ENCODE measurements at regions not wholly inside any gene's neighbourhood (a gene's known extent, or its start where the extent isn't known, plus 50 kb on each side); places are given as distances from the start of the nearest gene placed in this dataset.

DNA sequence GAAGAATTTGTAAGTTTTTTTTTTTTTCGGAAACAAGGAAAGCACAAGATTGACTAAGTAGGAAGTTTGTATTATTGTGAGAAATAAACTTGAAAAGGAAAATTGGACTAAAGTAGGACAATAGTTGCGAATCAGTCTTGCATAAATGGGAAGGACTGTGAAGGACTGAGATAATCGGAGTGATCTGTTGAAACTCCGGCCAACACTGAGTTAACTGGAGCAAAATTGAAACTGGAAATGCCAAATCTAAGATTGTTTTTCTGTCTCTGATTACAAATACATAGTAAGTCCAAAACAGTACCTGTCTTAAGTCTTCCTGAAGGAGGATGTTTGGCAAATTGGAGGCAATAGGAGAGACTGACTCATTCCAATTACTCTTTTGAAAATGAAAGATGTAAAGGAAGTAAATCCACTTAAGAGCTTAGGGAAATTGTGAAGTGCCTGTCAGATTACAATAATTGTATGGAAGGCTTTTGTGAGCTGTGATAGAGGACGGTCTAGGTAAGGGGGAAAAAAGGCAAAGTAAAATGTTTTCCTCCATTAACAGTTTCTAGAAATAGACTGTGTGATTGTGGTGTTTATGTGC, 204.9 kb upstream of the CYRIA start:
- no peaks in the 10 kb centered on the region for H3K36me3 ChIP-seq (ENCODE audit: control insufficient read depth in 2 of 2, insufficient read depth in 2 of 2, low read length in 1 of 2)
- H3K4me1 ChIP-seq (ENCODE audit: control insufficient read depth in 2 of 2, insufficient read depth in 2 of 2, low read length in 1 of 2) = no peaks in the 10 kb centered on the region
- no peaks in the 10 kb centered on the region for H3K27me3 ChIP-seq (ENCODE audit: control insufficient read depth in 1 of 2, insufficient read depth in 2 of 2, low read length in 2 of 2)
- 59 to 62% methylated on average over 5 of the region's 5 CpGs for WGBS, 2 donors
- no peaks in the 10 kb centered on the region for H3K9me3 ChIP-seq (ENCODE audit: control insufficient read depth in 2 of 2, insufficient read depth in 1 of 2, low read depth in 1 of 2, low read length in 1 of 2)
- no peak overlapping the region for H3K27ac ChIP-seq (ENCODE audit: low read depth in 2 of 2, low read length in 1 of 2)
- H3K4me3 ChIP-seq (ENCODE audit: low read depth in 1 of 2, low read length in 2 of 2) = no peak overlapping the region

DNA sequence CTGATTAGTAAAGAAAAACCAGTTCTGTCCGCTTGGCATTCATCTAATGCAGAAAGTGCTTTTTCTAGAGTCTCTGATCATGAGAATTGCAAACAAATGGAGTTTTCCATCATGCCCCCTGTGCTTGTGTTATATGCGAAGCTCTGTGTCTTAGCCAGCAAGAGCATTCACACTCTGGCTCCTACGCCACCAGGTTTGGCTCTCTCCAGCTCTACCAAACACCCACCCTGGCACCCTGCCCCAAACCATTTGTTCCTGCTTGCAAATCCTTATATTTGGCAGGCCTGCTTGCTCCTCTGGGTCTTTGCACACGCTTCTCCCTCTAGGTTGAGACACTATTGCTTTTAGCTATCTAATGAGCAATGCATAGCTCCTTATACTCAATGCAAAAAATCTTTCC, 204.1 kb upstream of the CYRIA start:
- WGBS, 2 donors = 50 to 57% methylated on average over 4 of the region's 4 CpGs
- Histone ChIP-seq H3K27me3 (ENCODE audit: control insufficient read depth in 1 of 2, insufficient read depth in 2 of 2, low read length in 2 of 2) (no peaks in the 10 kb centered on the region), H3K36me3 (ENCODE audit: control insufficient read depth in 2 of 2, insufficient read depth in 2 of 2, low read length in 1 of 2) (no peaks in the 10 kb centered on the region), H3K4me1 (ENCODE audit: control insufficient read depth in 2 of 2, insufficient read depth in 2 of 2, low read length in 1 of 2) (no peaks in the 10 kb centered on the region), H3K27ac (ENCODE audit: low read depth in 2 of 2, low read length in 1 of 2) (no peak overlapping the region), H3K9me3 (ENCODE audit: control insufficient read depth in 2 of 2, insufficient read depth in 1 of 2, low read depth in 1 of 2, low read length in 1 of 2) (no peaks in the 10 kb centered on the region), H3K4me3 (ENCODE audit: low read depth in 1 of 2, low read length in 2 of 2) (no peak overlapping the region)

DNA sequence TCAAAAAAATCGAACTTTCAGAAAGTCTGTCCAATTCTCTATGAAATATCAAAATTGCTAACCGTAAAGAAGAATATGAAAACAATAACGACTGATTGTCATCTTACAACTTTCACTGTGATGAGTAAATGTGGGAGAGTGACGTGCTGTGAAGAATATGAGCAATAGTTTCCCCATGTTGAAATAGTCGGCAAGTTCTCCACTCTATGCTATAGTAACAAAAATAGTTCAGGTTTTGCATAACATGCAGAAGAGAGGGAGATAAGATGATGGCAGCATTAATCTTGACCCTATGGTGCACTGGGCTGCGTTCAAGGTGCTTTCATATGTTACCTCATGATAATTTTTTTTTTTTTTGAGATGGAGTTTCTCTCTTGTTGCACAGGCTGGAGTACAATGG, 196.8 kb upstream of the CYRIA start:
- H3K9me3 ChIP-seq (ENCODE audit: control insufficient read depth in 2 of 2, insufficient read depth in 1 of 2, low read depth in 1 of 2, low read length in 1 of 2) = no peaks in the 10 kb centered on the region
- no peaks in the 10 kb centered on the region for H3K27me3 ChIP-seq (ENCODE audit: control insufficient read depth in 1 of 2, insufficient read depth in 2 of 2, low read length in 2 of 2)
- H3K27ac ChIP-seq (ENCODE audit: low read depth in 2 of 2, low read length in 1 of 2) = no peak overlapping the region
- H3K4me3 ChIP-seq (ENCODE audit: low read depth in 1 of 2, low read length in 2 of 2) = no peak overlapping the region
- WGBS, 2 donors = 75 to 83% methylated on average over 6 of the region's 6 CpGs
- no peaks in the 10 kb centered on the region for H3K36me3 ChIP-seq (ENCODE audit: control insufficient read depth in 2 of 2, insufficient read depth in 2 of 2, low read length in 1 of 2)
- no peaks in the 10 kb centered on the region for H3K4me1 ChIP-seq (ENCODE audit: control insufficient read depth in 2 of 2, insufficient read depth in 2 of 2, low read length in 1 of 2)

DNA sequence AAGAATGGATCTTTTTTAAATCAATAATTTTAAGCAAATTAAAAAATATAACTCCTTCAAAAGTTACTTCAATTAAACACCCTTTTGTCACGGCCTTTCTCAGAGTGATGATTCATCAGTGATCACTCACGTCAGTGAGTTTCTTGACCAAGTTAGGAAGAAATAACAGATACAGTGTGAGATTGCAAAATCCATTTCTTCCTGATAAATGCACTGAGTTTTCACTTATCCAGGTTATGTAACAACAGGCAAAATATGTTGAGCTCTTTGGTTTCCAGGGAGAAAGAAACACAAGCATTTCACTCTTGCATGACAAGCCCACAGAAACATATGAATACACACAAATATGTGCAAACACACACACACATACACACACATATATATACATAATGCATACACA, 195.9 kb upstream of the CYRIA start:
- Histone ChIP-seq H3K4me1 (ENCODE audit: control insufficient read depth in 2 of 2, insufficient read depth in 2 of 2, low read length in 1 of 2) (no peaks in the 10 kb centered on the region), H3K9me3 (ENCODE audit: control insufficient read depth in 2 of 2, insufficient read depth in 1 of 2, low read depth in 1 of 2, low read length in 1 of 2) (no peaks in the 10 kb centered on the region), H3K4me3 (ENCODE audit: low read depth in 1 of 2, low read length in 2 of 2) (no peak overlapping the region), H3K27ac (ENCODE audit: low read depth in 2 of 2, low read length in 1 of 2) (no peak overlapping the region), H3K36me3 (ENCODE audit: control insufficient read depth in 2 of 2, insufficient read depth in 2 of 2, low read length in 1 of 2) (no peaks in the 10 kb centered on the region), H3K27me3 (ENCODE audit: control insufficient read depth in 1 of 2, insufficient read depth in 2 of 2, low read length in 2 of 2) (no peaks in the 10 kb centered on the region)
- WGBS, 2 donors = 29 to 39% methylated on average over 2 of the region's 2 CpGs

DNA sequence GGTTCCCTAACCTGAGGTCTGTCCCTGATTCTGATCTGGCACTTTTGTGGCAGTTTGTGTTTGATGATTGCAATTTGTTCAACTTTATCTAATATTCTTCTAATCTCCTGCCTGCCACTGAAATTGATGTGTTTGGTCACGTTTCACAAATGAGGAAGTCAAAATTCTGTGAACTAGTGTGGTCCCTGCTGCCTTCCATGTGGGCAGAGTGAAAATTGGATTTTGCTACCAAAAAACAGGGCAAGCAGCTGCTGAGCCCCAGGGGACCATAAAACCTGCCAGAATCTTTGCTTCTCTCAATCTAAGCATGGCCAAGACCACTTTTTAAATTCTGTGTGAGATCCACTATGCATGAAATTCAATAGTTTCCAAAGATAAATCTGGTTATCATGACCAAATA, 195.5 kb upstream of the CYRIA start:
- Histone ChIP-seq H3K4me3 (ENCODE audit: low read depth in 1 of 2, low read length in 2 of 2) (no peak overlapping the region), H3K9me3 (ENCODE audit: control insufficient read depth in 2 of 2, insufficient read depth in 1 of 2, low read depth in 1 of 2, low read length in 1 of 2) (no peaks in the 10 kb centered on the region), H3K27me3 (ENCODE audit: control insufficient read depth in 1 of 2, insufficient read depth in 2 of 2, low read length in 2 of 2) (no peaks in the 10 kb centered on the region), H3K4me1 (ENCODE audit: control insufficient read depth in 2 of 2, insufficient read depth in 2 of 2, low read length in 1 of 2) (no peaks in the 10 kb centered on the region), H3K27ac (ENCODE audit: low read depth in 2 of 2, low read length in 1 of 2) (no peak overlapping the region), H3K36me3 (ENCODE audit: control insufficient read depth in 2 of 2, insufficient read depth in 2 of 2, low read length in 1 of 2) (no peaks in the 10 kb centered on the region)
- WGBS, 2 donors = 12 to 27% methylated on average over 1 of the region's 1 CpG

DNA sequence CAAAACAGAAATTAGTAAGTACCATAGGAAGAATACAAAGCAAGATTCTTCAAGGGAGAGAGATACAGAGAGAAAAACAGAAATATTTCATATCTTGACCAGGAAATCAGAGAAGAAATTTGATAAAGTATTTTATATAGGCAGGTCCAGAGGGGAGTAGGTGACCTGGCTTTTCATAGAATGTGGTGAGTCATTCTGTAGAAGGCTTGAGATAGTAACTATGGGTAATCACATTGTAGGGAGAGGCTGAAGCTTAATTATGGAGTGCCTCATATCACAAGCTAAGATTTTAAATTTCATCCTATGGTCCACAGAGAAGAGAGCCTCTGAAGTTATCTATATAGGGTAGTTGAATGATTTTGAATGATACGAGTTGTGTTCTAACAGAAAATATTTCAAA, 195.0 kb upstream of the CYRIA start:
- WGBS, 2 donors = 90 to 93% methylated on average over 1 of the region's 1 CpG
- Histone ChIP-seq H3K36me3 (ENCODE audit: control insufficient read depth in 2 of 2, insufficient read depth in 2 of 2, low read length in 1 of 2) (no peaks in the 10 kb centered on the region), H3K4me1 (ENCODE audit: control insufficient read depth in 2 of 2, insufficient read depth in 2 of 2, low read length in 1 of 2) (no peaks in the 10 kb centered on the region), H3K27me3 (ENCODE audit: control insufficient read depth in 1 of 2, insufficient read depth in 2 of 2, low read length in 2 of 2) (no peaks in the 10 kb centered on the region), H3K27ac (ENCODE audit: low read depth in 2 of 2, low read length in 1 of 2) (no peak overlapping the region), H3K4me3 (ENCODE audit: low read depth in 1 of 2, low read length in 2 of 2) (no peak overlapping the region), H3K9me3 (ENCODE audit: control insufficient read depth in 2 of 2, insufficient read depth in 1 of 2, low read depth in 1 of 2, low read length in 1 of 2) (no peaks in the 10 kb centered on the region)

DNA sequence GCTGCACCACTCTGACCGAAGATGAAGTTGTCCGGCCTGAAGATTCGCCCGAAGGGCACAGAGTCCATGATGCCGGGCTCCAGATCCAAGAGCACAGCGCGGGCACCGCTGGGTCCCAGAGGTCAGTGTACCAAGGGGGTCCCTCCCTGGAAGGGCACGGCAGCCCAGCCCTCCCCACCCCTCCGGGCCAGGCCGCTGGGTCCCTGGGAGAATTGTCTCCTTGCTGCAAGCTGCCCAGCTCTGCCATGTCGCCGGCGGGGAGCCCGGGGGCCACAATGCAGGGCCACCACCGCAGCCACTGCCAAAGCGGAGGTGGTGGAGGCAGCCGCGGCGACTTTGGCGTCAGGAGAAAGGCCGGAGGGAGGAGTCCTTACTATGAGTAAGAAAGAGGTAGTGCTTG, 189.5 kb upstream of the CYRIA start:
- Histone ChIP-seq H3K9me3 (ENCODE audit: control insufficient read depth in 2 of 2, insufficient read depth in 1 of 2, low read depth in 1 of 2, low read length in 1 of 2) (no peaks in the 10 kb centered on the region), H3K4me1 (ENCODE audit: control insufficient read depth in 2 of 2, insufficient read depth in 2 of 2, low read length in 1 of 2) (no peaks in the 10 kb centered on the region), H3K27ac (ENCODE audit: low read depth in 2 of 2, low read length in 1 of 2) (no peak overlapping the region), H3K36me3 (ENCODE audit: control insufficient read depth in 2 of 2, insufficient read depth in 2 of 2, low read length in 1 of 2) (no peaks in the 10 kb centered on the region), H3K4me3 (ENCODE audit: low read depth in 1 of 2, low read length in 2 of 2) (no peak overlapping the region), H3K27me3 (ENCODE audit: control insufficient read depth in 1 of 2, insufficient read depth in 2 of 2, low read length in 2 of 2) (no peaks in the 10 kb centered on the region)
- 96 to 97% methylated on average over 22 of the region's 22 CpGs for WGBS, 2 donors

DNA sequence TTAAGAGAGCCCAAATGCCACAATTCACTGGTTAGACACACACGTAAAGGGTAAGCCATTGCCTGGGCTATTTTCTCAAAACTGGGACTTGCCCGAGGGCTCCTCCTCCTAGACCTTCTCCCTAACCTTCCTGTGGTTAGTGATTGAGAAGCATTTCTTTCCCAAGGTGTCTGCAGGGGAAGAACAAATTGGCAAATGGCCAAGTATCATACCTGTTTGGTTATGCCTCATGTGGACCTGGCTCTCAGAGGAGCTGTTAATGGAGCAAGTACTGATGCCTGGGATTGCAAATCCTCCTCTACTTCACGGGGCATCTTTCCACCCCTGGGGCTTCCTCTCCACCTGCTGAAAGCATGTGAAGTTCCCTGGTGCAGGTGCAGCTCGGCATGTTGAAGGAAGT, 187.5 kb upstream of the CYRIA start:
- WGBS, 2 donors = 78 to 85% methylated on average over 4 of the region's 4 CpGs
- H3K9me3 ChIP-seq (ENCODE audit: control insufficient read depth in 2 of 2, insufficient read depth in 1 of 2, low read depth in 1 of 2, low read length in 1 of 2) = no peaks in the 10 kb centered on the region
- H3K27ac ChIP-seq (ENCODE audit: low read depth in 2 of 2, low read length in 1 of 2) = no peak overlapping the region
- H3K4me3 ChIP-seq (ENCODE audit: low read depth in 1 of 2, low read length in 2 of 2) = no peak overlapping the region
- no peaks in the 10 kb centered on the region for H3K4me1 ChIP-seq (ENCODE audit: control insufficient read depth in 2 of 2, insufficient read depth in 2 of 2, low read length in 1 of 2)
- no peaks in the 10 kb centered on the region for H3K27me3 ChIP-seq (ENCODE audit: control insufficient read depth in 1 of 2, insufficient read depth in 2 of 2, low read length in 2 of 2)
- H3K36me3 ChIP-seq (ENCODE audit: control insufficient read depth in 2 of 2, insufficient read depth in 2 of 2, low read length in 1 of 2) = no peaks in the 10 kb centered on the region

- WGBS, 2 donors = 88 to 92% methylated on average over 2 of the region's 2 CpGs
- no peaks in the 10 kb centered on the region for H3K4me1 ChIP-seq (ENCODE audit: control insufficient read depth in 2 of 2, insufficient read depth in 2 of 2, low read length in 1 of 2)
These were observed 187.0 kb upstream of the CYRIA start for GRCh38 chr2:16852651-16853050.

DNA sequence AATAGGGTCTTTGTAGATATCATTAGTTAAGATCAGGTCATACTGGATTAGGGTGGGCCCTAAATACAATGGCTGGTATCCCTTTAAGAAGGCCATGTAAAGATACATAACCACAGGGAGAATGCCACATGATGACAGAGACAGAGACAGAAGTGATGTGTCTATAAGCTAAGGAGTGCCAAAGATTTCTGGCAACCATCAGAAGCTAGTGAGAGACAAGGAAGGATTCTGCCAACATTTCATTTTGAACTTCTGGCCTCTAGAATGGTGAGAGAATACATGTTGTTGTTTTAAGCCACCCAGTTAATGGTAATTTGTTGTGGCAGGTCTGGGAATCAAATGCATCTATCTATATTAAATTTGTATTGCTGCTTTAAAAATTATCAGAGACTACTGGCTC, 185.5 kb upstream of the CYRIA start:
- no peaks in the 10 kb centered on the region for H3K27me3 ChIP-seq (ENCODE audit: control insufficient read depth in 1 of 2, insufficient read depth in 2 of 2, low read length in 2 of 2)
- H3K27ac ChIP-seq (ENCODE audit: low read depth in 2 of 2, low read length in 1 of 2) = no peak overlapping the region
- no peaks in the 10 kb centered on the region for H3K36me3 ChIP-seq (ENCODE audit: control insufficient read depth in 2 of 2, insufficient read depth in 2 of 2, low read length in 1 of 2)
- H3K4me1 ChIP-seq (ENCODE audit: control insufficient read depth in 2 of 2, insufficient read depth in 2 of 2, low read length in 1 of 2) = no peaks in the 10 kb centered on the region
- H3K4me3 ChIP-seq (ENCODE audit: low read depth in 1 of 2, low read length in 2 of 2) = no peak overlapping the region
- H3K9me3 ChIP-seq (ENCODE audit: control insufficient read depth in 2 of 2, insufficient read depth in 1 of 2, low read depth in 1 of 2, low read length in 1 of 2) = no peaks in the 10 kb centered on the region

More at GRCh38 chr2:16852651-16853050, 187.0 kb upstream of the CYRIA start:
- H3K36me3 ChIP-seq (ENCODE audit: control insufficient read depth in 2 of 2, insufficient read depth in 2 of 2, low read length in 1 of 2) = no peaks in the 10 kb centered on the region
- H3K9me3 ChIP-seq (ENCODE audit: control insufficient read depth in 2 of 2, insufficient read depth in 1 of 2, low read depth in 1 of 2, low read length in 1 of 2) = no peaks in the 10 kb centered on the region
- H3K27me3 ChIP-seq (ENCODE audit: control insufficient read depth in 1 of 2, insufficient read depth in 2 of 2, low read length in 2 of 2) = no peaks in the 10 kb centered on the region
- no peak overlapping the region for H3K27ac ChIP-seq (ENCODE audit: low read depth in 2 of 2, low read length in 1 of 2)
- no peak overlapping the region for H3K4me3 ChIP-seq (ENCODE audit: low read depth in 1 of 2, low read length in 2 of 2)

Measured in esophagus (tissue), 2 donors.